Esophagus squamous epithelium (tissue), 5 donors: ENCODE measurements at regions not wholly inside any gene's neighbourhood (a gene's known extent, or its start where the extent isn't known, plus 50 kb on each side); places are given as distances from the start of the nearest gene placed in this dataset.
"Not testable (repeated sequence)": the region's sequence is repeated elsewhere in the genome, so short reads cannot be mapped to it uniquely, and the experiment has no call there.

Source experiments
- DNase-seq: peaks from one replicate; lab custom pipeline; 2025; lab: John Stamatoyannopoulos, UW
- H3K27ac ChIP-seq, 4 donors: fragments of 200-600 bp; sonication (generic); one replicate each; pipeline ENCODE4 v1.5.1; 2016 to 2019; ENCODE audit warnings: mild to moderate bottlenecking in 1 of 4
- H3K27me3 ChIP-seq, 4 donors: fragments of 200-600 bp; sonication (generic); 1 replicate in 3 of 4; 2 replicates in 1 of 4; pipeline versions ENCODE4 v1.5.1 to v1.6.0; 2017 to 2021; ENCODE audit warnings: antibody characterized with exemption in 1 of 4
- H3K36me3 ChIP-seq, 3 donors: fragments of 200-600 bp; sonication (generic); one replicate each; pipeline ENCODE4 v1.5.1; 2016 to 2019
- H3K4me1 ChIP-seq, 3 donors: fragments of 200-600 bp; sonication (generic); one replicate each; pipeline ENCODE4 v1.5.1; 2017 to 2019
- H3K4me3 ChIP-seq, 4 donors: fragments of 200-600 bp; sonication (generic); 1 replicate in 3 of 4; 2 replicates in 1 of 4; pipeline ENCODE4 v1.5.1; 2016 to 2019; ENCODE audit warnings: mild to moderate bottlenecking in 2 of 4, moderate library complexity in 1 of 4
- H3K9me3 ChIP-seq, 3 donors: fragments of 200-600 bp; sonication (generic); one replicate each; pipeline ENCODE4 v1.5.1; 2016 to 2019
- POLR2A ChIP-seq, 4 donors: fragments of 450-650 bp; IDR thresholded peaks; one replicate each; pipeline ENCODE4 v1.6.1; 2017; ENCODE audit warnings: antibody characterized with exemption in 4 of 4, mild to moderate bottlenecking in 4 of 4, moderate library complexity in 3 of 4
- WGBS, 2 donors: methylation state at CpG; one replicate each; pipeline ENCODE4 v1.1.5; 2018; 5-methylcytosine and 5-hydroxymethylcytosine counted together
- intact Hi-C: fragments of 100-400 bp; cut with DNase I; formaldehyde crosslinking; loops from one replicate; pipeline ENCODE4 v1.15.0; 2022
- TF ChIP-seq, protein P1 (sequence below), 6 experiments: fragments of 450-650 bp in 4 of 6; fragments of 200-600 bp in 2 of 6; sonication (generic) in 2 of 6; IDR thresholded peaks; one replicate each; pipeline ENCODE4 v1.5.1; 2016 to 2019; ENCODE audit warnings: antibody characterized with exemption in 6 of 6, mild to moderate bottlenecking in 4 of 6, moderate library complexity in 4 of 6
- donor health status: DM: yes; HTN: yes; CAD: no.

DNA sequence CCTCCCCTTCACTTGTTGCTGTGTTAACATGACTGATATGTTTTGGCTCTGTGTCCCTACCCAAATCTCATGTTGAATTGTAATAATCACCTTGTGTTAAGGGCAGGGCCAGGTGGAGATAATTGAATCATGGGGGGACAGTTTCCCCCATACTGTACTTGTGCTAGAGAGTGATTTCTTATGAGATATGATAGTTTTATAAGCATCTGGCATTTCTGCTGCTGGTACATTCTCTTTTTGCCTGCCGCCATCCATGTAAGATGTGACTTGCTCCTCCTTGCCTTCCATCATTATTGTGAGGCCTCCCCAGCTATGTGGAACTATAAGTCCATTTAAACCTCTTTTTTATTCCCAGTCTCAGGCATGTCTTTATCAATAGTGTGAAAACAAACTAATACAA is 185.0 kb downstream of the TBX18 start:
- no peak for DNase-seq
- WGBS, 2 donors, result 0 to 5% methylated on average over 1 of the region's 1 CpG
- no peaks in the 10 kb centered on the region for H3K9me3 ChIP-seq
- TF ChIP-seq, protein P1, sequence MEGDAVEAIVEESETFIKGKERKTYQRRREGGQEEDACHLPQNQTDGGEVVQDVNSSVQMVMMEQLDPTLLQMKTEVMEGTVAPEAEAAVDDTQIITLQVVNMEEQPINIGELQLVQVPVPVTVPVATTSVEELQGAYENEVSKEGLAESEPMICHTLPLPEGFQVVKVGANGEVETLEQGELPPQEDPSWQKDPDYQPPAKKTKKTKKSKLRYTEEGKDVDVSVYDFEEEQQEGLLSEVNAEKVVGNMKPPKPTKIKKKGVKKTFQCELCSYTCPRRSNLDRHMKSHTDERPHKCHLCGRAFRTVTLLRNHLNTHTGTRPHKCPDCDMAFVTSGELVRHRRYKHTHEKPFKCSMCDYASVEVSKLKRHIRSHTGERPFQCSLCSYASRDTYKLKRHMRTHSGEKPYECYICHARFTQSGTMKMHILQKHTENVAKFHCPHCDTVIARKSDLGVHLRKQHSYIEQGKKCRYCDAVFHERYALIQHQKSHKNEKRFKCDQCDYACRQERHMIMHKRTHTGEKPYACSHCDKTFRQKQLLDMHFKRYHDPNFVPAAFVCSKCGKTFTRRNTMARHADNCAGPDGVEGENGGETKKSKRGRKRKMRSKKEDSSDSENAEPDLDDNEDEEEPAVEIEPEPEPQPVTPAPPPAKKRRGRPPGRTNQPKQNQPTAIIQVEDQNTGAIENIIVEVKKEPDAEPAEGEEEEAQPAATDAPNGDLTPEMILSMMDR (IDR thresholded peaks at IDR 0.05), result no peak
- TF ChIP-seq POLR2A (IDR thresholded peaks at IDR 0.05), result no peak
- H3K27ac ChIP-seq, result no peak overlapping the region
- H3K4me3 ChIP-seq, result no peak overlapping the region
- intact Hi-C loops, result no loop called here
- no peaks in the 10 kb centered on the region for H3K27me3 ChIP-seq
- no peaks in the 10 kb centered on the region for H3K36me3 ChIP-seq
- H3K4me1 ChIP-seq, result no peaks in the 10 kb centered on the region

DNA sequence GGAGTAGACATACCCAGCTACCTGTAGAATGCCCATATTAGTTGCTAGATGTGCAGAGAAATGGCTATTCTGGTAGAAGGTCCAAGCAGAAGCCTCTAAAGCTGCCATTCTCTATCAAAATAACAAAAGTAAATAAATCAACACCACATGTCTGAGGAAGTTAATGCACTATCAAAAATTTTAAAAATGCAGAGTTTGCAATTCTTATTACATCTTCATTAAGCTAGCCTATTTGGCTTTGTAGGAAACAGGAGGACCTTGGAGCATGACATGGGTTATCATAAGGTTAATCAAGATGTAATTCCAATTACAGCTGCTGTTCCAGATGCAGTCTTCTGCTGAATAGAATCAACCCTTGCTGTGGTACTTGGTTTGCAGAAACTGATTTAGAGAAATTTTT is 188.4 kb downstream of the TBX18 start:
- no peaks in the 10 kb centered on the region for H3K9me3 ChIP-seq
- no peak overlapping the region for H3K27ac ChIP-seq
- no peaks in the 10 kb centered on the region for H3K4me1 ChIP-seq
- TF ChIP-seq, protein P1 (IDR thresholded peaks at IDR 0.05), result no peak
- TF ChIP-seq POLR2A (IDR thresholded peaks at IDR 0.05), result no peak
- H3K36me3 ChIP-seq, result no peaks in the 10 kb centered on the region
- no peak overlapping the region for H3K4me3 ChIP-seq
- DNase-seq, result no peak
- H3K27me3 ChIP-seq, result no peaks in the 10 kb centered on the region
- intact Hi-C loops, result no loop called here

DNA sequence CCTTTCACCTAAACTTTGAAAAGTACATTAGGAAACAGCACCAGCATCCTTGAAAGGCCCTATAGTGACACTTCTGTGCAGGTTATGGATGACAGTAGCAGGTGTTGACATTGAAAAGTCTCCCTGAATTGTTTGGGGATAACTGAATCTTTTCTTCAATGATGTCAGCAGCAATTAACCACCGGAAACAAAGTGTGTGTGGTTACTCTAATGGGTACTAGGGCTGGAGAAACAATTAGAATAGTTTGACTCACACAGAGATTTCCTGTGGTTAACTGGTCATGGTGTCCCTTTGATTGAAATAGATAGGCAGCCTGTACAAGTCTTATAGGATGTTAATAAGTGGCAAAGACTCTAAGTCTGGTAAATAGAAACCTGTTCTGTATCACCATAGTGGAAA is 189.1 kb downstream of the TBX18 start:
- no peaks in the 10 kb centered on the region for H3K27me3 ChIP-seq
- no peaks in the 10 kb centered on the region for H3K4me1 ChIP-seq
- intact Hi-C loops, result no loop called here
- H3K27ac ChIP-seq, result no peak overlapping the region
- no peaks in the 10 kb centered on the region for H3K36me3 ChIP-seq
- TF ChIP-seq, protein P1 (IDR thresholded peaks at IDR 0.05), result no peak
- no peak for TF ChIP-seq POLR2A (IDR thresholded peaks at IDR 0.05)
- WGBS, 2 donors, result 60 to 73% methylated on average over 1 of the region's 1 CpG
- no peak overlapping the region for H3K4me3 ChIP-seq
- no peak for DNase-seq
- no peaks in the 10 kb centered on the region for H3K9me3 ChIP-seq

DNA sequence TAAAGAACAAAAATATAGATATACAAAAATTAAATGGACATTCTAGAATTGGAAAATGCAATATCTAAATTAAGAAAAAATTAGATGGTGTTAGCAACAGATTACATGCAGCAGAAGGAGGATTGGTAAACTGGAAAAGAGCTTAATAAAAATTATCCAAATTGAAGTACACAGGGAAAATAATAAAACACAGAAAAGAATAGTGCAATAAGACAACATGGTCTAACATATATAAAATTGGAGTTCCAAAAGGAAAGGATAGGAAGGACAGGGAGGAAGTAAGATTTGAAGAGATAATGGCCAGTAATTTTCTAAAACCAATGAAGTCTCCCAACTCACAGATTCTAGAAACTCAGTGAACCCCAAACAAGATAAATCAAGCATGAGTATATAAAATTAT is 194.5 kb downstream of the TBX18 start:
- Histone ChIP-seq H3K9me3 (no peaks in the 10 kb centered on the region), H3K4me1 (no peaks in the 10 kb centered on the region), H3K4me3 (no peak overlapping the region), H3K36me3 (no peaks in the 10 kb centered on the region), H3K27ac (no peak overlapping the region), H3K27me3 (no peaks in the 10 kb centered on the region)
- DNase-seq, result no peak
- intact Hi-C loops, result no loop called here
- TF ChIP-seq, protein P1 (IDR thresholded peaks at IDR 0.05), result no peak
- no peak for TF ChIP-seq POLR2A (IDR thresholded peaks at IDR 0.05)

GRCh38 chr6:84568971-84569370 is 195.4 kb downstream of the TBX18 start:
- Histone ChIP-seq H3K27ac (no peak overlapping the region), H3K4me3 (no peak overlapping the region), H3K9me3 (no peaks in the 10 kb centered on the region), H3K4me1 (no peaks in the 10 kb centered on the region), H3K27me3 (no peaks in the 10 kb centered on the region), H3K36me3 (no peaks in the 10 kb centered on the region)
- no peak for TF ChIP-seq POLR2A (IDR thresholded peaks at IDR 0.05)
- TF ChIP-seq, protein P1 (IDR thresholded peaks at IDR 0.05), result no peak
- intact Hi-C loops, result no loop called here
- no peak for DNase-seq

- 89 to 94% methylated on average over 6 of the region's 6 CpGs for WGBS, 2 donors
- H3K4me3 ChIP-seq, H3K9me3 ChIP-seq, H3K27ac ChIP-seq, H3K4me1 ChIP-seq, H3K27me3 ChIP-seq, intact Hi-C loops, H3K36me3 ChIP-seq, DNase-seq: not testable (repeated sequence)
Measured at GRCh38 chr6:84565718-84566117, 198.7 kb downstream of the TBX18 start.
